ENCODE measurements at regions not wholly inside any gene's neighbourhood (a gene's known extent, or its start where the extent isn't known, plus 50 kb on each side); places are given as distances from the start of the nearest gene placed in this dataset.

DNA sequence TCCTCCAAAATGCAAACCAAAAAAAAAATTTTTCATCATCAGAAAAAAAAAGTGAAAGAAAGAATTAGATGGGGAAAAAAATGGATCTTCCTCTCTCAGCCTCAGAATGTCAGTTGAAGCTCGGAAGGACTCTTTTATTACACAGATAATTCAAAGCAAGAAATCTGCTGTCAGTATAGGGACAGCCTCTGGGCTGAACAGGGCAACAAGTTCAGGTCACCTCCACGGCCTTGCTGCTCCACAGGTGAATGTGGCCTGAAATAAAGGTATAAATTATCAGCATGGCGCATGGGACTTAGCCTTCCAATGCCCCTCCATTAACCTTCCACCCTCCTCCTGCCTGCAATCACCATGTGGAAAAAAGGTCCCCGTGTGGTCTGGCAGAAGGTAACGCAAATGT is 316.8 kb upstream of the POU3F3 start:
- Histone ChIP-seq H3K9me3 (ENCODE audit: insufficient read depth, low read length) (no peaks in the 10 kb centered on the region), H3K4me2 (ENCODE audit: low read depth, low read length, poor library complexity, severe bottlenecking) (no peak overlapping the region), H3K27me3 (ENCODE audit: low read length) (no peaks in the 10 kb centered on the region), H3K36me3 (ENCODE audit: low read length) (no peaks in the 10 kb centered on the region), H3F3A (ENCODE audit: insufficient read depth) (no peaks in the 10 kb centered on the region), H3K9me2 (replicated peaks; ENCODE audit: insufficient read depth, low read length) (no peaks in the 10 kb centered on the region), H3K9ac (ENCODE audit: low read length) (no peak overlapping the region), H4K20me1 (ENCODE audit: low read depth, low read length) (no peaks in the 10 kb centered on the region), H3K27ac (ENCODE audit: low read depth, low read length) (no peak overlapping the region), H2AFZ (ENCODE audit: low read depth, low read length, severe bottlenecking) (no peak overlapping the region), H3K79me2 (ENCODE audit: insufficient read depth, low read length) (no peaks in the 10 kb centered on the region), H3K4me3 (ENCODE audit: insufficient read depth, low read length, poor library complexity, severe bottlenecking) (no peak overlapping the region)
- TF ChIP-seq, protein P1, sequence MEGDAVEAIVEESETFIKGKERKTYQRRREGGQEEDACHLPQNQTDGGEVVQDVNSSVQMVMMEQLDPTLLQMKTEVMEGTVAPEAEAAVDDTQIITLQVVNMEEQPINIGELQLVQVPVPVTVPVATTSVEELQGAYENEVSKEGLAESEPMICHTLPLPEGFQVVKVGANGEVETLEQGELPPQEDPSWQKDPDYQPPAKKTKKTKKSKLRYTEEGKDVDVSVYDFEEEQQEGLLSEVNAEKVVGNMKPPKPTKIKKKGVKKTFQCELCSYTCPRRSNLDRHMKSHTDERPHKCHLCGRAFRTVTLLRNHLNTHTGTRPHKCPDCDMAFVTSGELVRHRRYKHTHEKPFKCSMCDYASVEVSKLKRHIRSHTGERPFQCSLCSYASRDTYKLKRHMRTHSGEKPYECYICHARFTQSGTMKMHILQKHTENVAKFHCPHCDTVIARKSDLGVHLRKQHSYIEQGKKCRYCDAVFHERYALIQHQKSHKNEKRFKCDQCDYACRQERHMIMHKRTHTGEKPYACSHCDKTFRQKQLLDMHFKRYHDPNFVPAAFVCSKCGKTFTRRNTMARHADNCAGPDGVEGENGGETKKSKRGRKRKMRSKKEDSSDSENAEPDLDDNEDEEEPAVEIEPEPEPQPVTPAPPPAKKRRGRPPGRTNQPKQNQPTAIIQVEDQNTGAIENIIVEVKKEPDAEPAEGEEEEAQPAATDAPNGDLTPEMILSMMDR (IDR thresholded peaks at IDR 0.05; ENCODE audit: insufficient read depth, low read length, poor library complexity, severe bottlenecking), result no peak
- no peak for TF ChIP-seq EZH2phosphoT487 (conservative IDR thresholded peaks at IDR 0.05; ENCODE audit: low read length)

- Histone ChIP-seq H2AFZ (ENCODE audit: low read depth, low read length, severe bottlenecking) (no peak overlapping the region), H3K9ac (ENCODE audit: low read length) (no peak overlapping the region), H3K27me3 (ENCODE audit: low read length) (no peaks in the 10 kb centered on the region), H4K20me1 (ENCODE audit: low read depth, low read length) (no peaks in the 10 kb centered on the region), H3K79me2 (ENCODE audit: insufficient read depth, low read length) (no peaks in the 10 kb centered on the region), H3F3A (ENCODE audit: insufficient read depth) (no peaks in the 10 kb centered on the region), H3K9me3 (ENCODE audit: insufficient read depth, low read length) (no peaks in the 10 kb centered on the region), H3K4me3 (ENCODE audit: insufficient read depth, low read length, poor library complexity, severe bottlenecking) (no peak overlapping the region), H3K36me3 (ENCODE audit: low read length) (no peaks in the 10 kb centered on the region), H3K4me2 (ENCODE audit: low read depth, low read length, poor library complexity, severe bottlenecking) (no peak overlapping the region), H3K9me2 (replicated peaks; ENCODE audit: insufficient read depth, low read length) (no peaks in the 10 kb centered on the region), H3K27ac (ENCODE audit: low read depth, low read length) (no peak overlapping the region)
- TF ChIP-seq, protein P1 (IDR thresholded peaks at IDR 0.05; ENCODE audit: insufficient read depth, low read length, poor library complexity, severe bottlenecking), result no peak
- TF ChIP-seq EZH2phosphoT487 (conservative IDR thresholded peaks at IDR 0.05; ENCODE audit: low read length), result no peak
Observed at GRCh38 chr2:104538077-104538476, 315.8 kb upstream of the POU3F3 start.

GRCh38 chr2:104539649-104540048 is 314.3 kb upstream of the POU3F3 start:
- TF ChIP-seq EZH2phosphoT487 (conservative IDR thresholded peaks at IDR 0.05; ENCODE audit: low read length), result no peak
- TF ChIP-seq, protein P1 (IDR thresholded peaks at IDR 0.05; ENCODE audit: insufficient read depth, low read length, poor library complexity, severe bottlenecking), result no peak
- H3K4me2 ChIP-seq (ENCODE audit: low read depth, low read length, poor library complexity, severe bottlenecking), result no peak overlapping the region
- H3K9me2 ChIP-seq (replicated peaks; ENCODE audit: insufficient read depth, low read length), result no peaks in the 10 kb centered on the region
- no peaks in the 10 kb centered on the region for H3K79me2 ChIP-seq (ENCODE audit: insufficient read depth, low read length)
- no peak overlapping the region for H3K4me3 ChIP-seq (ENCODE audit: insufficient read depth, low read length, poor library complexity, severe bottlenecking)
- no peaks in the 10 kb centered on the region for H3K27me3 ChIP-seq (ENCODE audit: low read length)
- no peak overlapping the region for H3K27ac ChIP-seq (ENCODE audit: low read depth, low read length)
- H3K9ac ChIP-seq (ENCODE audit: low read length), result no peak overlapping the region
- H3K36me3 ChIP-seq (ENCODE audit: low read length), result no peaks in the 10 kb centered on the region
- no peaks in the 10 kb centered on the region for H3F3A ChIP-seq (ENCODE audit: insufficient read depth)
- H3K9me3 ChIP-seq (ENCODE audit: insufficient read depth, low read length), result no peaks in the 10 kb centered on the region
- H4K20me1 ChIP-seq (ENCODE audit: low read depth, low read length), result no peaks in the 10 kb centered on the region
- H2AFZ ChIP-seq (ENCODE audit: low read depth, low read length, severe bottlenecking), result no peak overlapping the region
